ENCODE measurements at regions not wholly inside any gene's neighbourhood (a gene's known extent, or its start where the extent isn't known, plus 50 kb on each side); places are given as distances from the start of the nearest gene placed in this dataset.

DNA sequence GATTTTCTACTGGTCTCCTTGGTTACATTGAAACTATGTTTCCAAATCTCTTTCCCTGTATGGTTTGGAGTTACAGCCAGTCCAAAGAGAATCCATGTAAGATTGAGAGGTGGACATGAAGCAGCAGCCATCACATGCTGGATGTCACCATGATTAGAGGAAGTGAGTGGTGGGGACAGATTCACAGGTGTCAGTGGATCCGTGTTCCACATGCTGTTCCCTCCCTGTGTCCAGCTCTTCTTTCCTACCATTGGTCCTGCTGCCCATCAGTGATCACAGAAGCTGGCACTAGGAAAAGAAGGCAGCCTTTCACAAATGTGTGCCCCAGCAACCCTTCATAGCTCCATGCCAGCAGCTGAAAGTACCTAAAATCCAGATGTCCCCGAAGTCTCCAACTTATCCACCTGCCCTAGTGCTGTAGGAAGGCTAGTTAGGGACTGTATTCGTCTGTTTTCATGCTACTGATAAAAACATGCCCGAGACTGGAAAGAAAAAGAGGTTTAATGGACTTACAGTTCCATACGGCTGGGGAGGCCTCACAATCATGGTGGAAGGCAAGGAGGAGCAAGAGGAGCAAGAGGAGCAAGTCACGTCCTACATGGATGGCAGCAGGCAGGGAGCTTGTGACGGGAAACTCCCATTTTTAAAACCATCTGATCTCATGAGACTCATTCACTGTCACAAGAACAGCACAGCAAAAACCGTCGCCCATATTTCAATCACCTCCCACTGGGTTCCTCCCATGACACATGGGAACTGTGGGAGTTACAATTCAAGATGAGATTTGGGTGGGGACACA, 207.5 kb downstream of the INSIG2 start:
- no peak overlapping the region for H2AFZ ChIP-seq (ENCODE audit: low read depth)
- POLR2A ChIA-PET: no interaction called here
- H4K20me1 ChIP-seq (ENCODE audit: insufficient read depth): no peaks in the 10 kb centered on the region
- H3K9ac ChIP-seq: no peak overlapping the region
- no peak for TF ChIP-seq POLR2AphosphoS5 (IDR thresholded peaks at IDR 0.05; ENCODE audit: low read depth, low read length)
- TF ChIP-seq, protein P1, sequence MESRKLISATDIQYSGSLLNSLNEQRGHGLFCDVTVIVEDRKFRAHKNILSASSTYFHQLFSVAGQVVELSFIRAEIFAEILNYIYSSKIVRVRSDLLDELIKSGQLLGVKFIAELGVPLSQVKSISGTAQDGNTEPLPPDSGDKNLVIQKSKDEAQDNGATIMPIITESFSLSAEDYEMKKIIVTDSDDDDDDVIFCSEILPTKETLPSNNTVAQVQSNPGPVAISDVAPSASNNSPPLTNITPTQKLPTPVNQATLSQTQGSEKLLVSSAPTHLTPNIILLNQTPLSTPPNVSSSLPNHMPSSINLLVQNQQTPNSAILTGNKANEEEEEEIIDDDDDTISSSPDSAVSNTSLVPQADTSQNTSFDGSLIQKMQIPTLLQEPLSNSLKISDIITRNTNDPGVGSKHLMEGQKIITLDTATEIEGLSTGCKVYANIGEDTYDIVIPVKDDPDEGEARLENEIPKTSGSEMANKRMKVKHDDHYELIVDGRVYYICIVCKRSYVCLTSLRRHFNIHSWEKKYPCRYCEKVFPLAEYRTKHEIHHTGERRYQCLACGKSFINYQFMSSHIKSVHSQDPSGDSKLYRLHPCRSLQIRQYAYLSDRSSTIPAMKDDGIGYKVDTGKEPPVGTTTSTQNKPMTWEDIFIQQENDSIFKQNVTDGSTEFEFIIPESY (IDR thresholded peaks at IDR 0.05; ENCODE audit: borderline replicate concordance, low read depth): no peak
- no peak for TF ChIP-seq SMC3 (IDR thresholded peaks at IDR 0.05; ENCODE audit: low read depth, low read length)
- no peak for TF ChIP-seq FOXM1 (IDR thresholded peaks at IDR 0.05; ENCODE audit: low read depth)
- no peak for TF ChIP-seq FOSL2 (IDR thresholded peaks at IDR 0.05; ENCODE audit: borderline replicate concordance, low read depth)
- no peak for TF ChIP-seq ELF1 (IDR thresholded peaks at IDR 0.05)
- no peak for TF ChIP-seq NRF1 (IDR thresholded peaks at IDR 0.05; ENCODE audit: low read depth, low read length)
- no peak for TF ChIP-seq GABPA (IDR thresholded peaks at IDR 0.05; ENCODE audit: low read depth)
- TF ChIP-seq IRF3 (IDR thresholded peaks at IDR 0.05; ENCODE audit: low read depth, low read length): no peak
- no peak for TF ChIP-seq RAD21 (IDR thresholded peaks at IDR 0.05; ENCODE audit: low read length)
- TF ChIP-seq SIN3A (IDR thresholded peaks at IDR 0.05; ENCODE audit: borderline replicate concordance, low read depth, low read length): no peak
- TF ChIP-seq, protein P2, sequence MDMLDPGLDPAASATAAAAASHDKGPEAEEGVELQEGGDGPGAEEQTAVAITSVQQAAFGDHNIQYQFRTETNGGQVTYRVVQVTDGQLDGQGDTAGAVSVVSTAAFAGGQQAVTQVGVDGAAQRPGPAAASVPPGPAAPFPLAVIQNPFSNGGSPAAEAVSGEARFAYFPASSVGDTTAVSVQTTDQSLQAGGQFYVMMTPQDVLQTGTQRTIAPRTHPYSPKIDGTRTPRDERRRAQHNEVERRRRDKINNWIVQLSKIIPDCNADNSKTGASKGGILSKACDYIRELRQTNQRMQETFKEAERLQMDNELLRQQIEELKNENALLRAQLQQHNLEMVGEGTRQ (IDR thresholded peaks at IDR 0.05; ENCODE audit: borderline replicate concordance, low read depth, low read length): no peak
- TF ChIP-seq PBX3 (IDR thresholded peaks at IDR 0.05): no peak
- TF ChIP-seq TAF1 (IDR thresholded peaks at IDR 0.05; ENCODE audit: borderline replicate concordance, low read depth, low read length): no peak
- TF ChIP-seq RCOR1 (IDR thresholded peaks at IDR 0.05; ENCODE audit: low read length): no peak
- TF ChIP-seq MAX (IDR thresholded peaks at IDR 0.05; ENCODE audit: low read depth): no peak
- TF ChIP-seq RFX5 (IDR thresholded peaks at IDR 0.05; ENCODE audit: low read length): no peak
- TF ChIP-seq EZH2phosphoT487 (IDR thresholded peaks at IDR 0.05; ENCODE audit: borderline replicate concordance, low read depth): no peak
- no peak for TF ChIP-seq TCF12 (IDR thresholded peaks at IDR 0.05)
- TF ChIP-seq FOXJ3 (CRISPR knock-in tag; IDR thresholded peaks at IDR 0.05): no peak
- H3K4me2 ChIP-seq: no peak overlapping the region
- no peaks in the 10 kb centered on the region for H3F3A ChIP-seq (replicated peaks; ENCODE audit: insufficient read depth)
- H3K79me2 ChIP-seq (ENCODE audit: insufficient read depth): no peaks in the 10 kb centered on the region
- CTCF ChIA-PET: interaction anchor here (0.9 kb wide), 1 partner anchor 34 kb away, joined by 3 read pairs; no protein-coding TSS in a partner anchor
- no peak overlapping the region for H3K4me3 ChIP-seq (ENCODE audit: low read depth in 2 of 2, low read length in 1 of 2)
- H3K4me1 ChIP-seq (ENCODE audit: control insufficient read depth in 1 of 2, insufficient read depth in 2 of 2, low read depth in 1 of 2, low read length in 1 of 2): no peaks in the 10 kb centered on the region
- H3K27me3 ChIP-seq (ENCODE audit: insufficient read depth): no peaks in the 10 kb centered on the region; the same call in 1 of the 2 replicates
- WGBS (ENCODE audit: low lambda C conversion rate): 0% methylated on average over 9 of the region's 9 CpGs
- no peaks in the 10 kb centered on the region for H3K36me3 ChIP-seq (replicated peaks in 1 of 2; ENCODE audit: control insufficient read depth in 1 of 2, insufficient read depth in 2 of 2, low read length in 1 of 2)
- H3K9me2 ChIP-seq: no peaks in the 10 kb centered on the region
- no peak for DNase-seq
- no peaks in the 10 kb centered on the region for H3K9me3 ChIP-seq
- H3K27ac ChIP-seq (ENCODE audit: low read depth in 2 of 2, low read length in 1 of 2): no peak overlapping the region
